ENCODE measurements at regions not wholly inside any gene's neighbourhood (a gene's known extent, or its start where the extent isn't known, plus 50 kb on each side); places are given as distances from the start of the nearest gene placed in this dataset.

GRCh38 chr2:129784486-129784885 is 195.0 kb upstream of the RAB6C start:
- no peak for DNase-seq (ENCODE audit: low spot score in 2 of 2)
- TF ChIP-seq POLR2A (IDR thresholded peaks at IDR 0.05): no peak
- no peak for TF ChIP-seq CTCF (IDR thresholded peaks at IDR 0.05)
- intact Hi-C loops (cut with DNase I; ENCODE audit: low total_unique reads): no loop called here
- H3K4me3 ChIP-seq (ENCODE audit: low read depth, poor library complexity, severe bottlenecking): no peak overlapping the region
- 91 to 92% methylated on average over 6 of the region's 6 CpGs for WGBS, 2 donors

- WGBS, 2 donors: 89 to 90% methylated on average over 12 of the region's 12 CpGs
- DNase-seq (ENCODE audit: low spot score in 2 of 2): no peak
- intact Hi-C loops (cut with DNase I; ENCODE audit: low total_unique reads): no loop called here
- no peak overlapping the region for H3K4me3 ChIP-seq (ENCODE audit: low read depth, poor library complexity, severe bottlenecking)
- TF ChIP-seq POLR2A (IDR thresholded peaks at IDR 0.05) (no peak), CTCF (IDR thresholded peaks at IDR 0.05) (no peak)
Observed at GRCh38 chr2:129791712-129792111, 187.8 kb upstream of the RAB6C start.

DNA sequence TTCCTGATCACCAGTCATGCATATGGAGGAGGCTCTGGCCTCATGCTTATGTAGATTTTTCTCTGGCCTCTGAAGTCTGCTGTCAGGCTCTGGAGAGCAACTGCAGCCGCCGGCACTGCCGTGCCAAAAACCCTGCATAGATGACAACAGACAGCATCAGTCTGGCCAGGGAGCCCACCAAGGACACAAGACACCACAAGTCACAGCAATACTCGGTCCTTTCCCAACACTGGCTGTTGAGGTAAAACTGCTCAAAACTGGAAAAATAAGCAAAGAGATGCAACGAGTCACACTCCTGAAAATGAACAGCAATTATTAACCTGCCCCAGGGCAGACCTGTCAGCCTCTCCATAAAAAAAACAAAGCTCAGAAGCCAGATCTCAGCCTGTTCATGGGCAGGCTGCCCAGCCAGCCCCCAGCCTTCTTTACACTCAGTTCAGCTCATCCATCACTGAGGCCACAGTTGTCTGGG is 186.0 kb upstream of the RAB6C start:
- TF ChIP-seq CTCF (IDR thresholded peaks at IDR 0.05) (no peak), POLR2A (IDR thresholded peaks at IDR 0.05) (no peak)
- no peak overlapping the region for H3K4me3 ChIP-seq (ENCODE audit: low read depth, poor library complexity, severe bottlenecking)
- DNase-seq (ENCODE audit: low spot score in 2 of 2): peak in 1 of 2 donors; percentile 75
- WGBS, 2 donors: 71 to 72% methylated on average over 5 of the region's 5 CpGs
- intact Hi-C loops (cut with DNase I; ENCODE audit: low total_unique reads): no loop called here

DNA sequence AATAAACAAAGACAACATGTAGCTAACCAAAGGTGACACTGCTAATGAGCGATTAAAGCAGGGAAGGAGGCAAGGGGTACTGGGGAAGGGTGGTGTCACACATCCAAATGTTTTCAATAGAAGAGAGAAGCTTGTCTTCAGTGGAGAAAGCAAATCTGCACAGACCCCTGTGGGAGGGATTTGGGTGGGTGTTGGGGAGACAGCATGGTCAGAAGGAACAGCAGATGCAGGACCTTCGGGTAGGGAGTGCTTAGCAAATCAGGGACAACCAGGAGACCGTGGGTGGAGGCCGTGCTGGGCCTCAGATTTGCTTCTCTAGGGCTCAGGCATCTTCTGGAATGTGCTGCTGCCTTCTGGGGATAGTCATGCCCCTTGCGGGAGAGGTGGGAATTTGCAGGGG is 185.3 kb upstream of the RAB6C start:
- WGBS, 2 donors: 71% methylated on average over 5 of the region's 5 CpGs

DNA sequence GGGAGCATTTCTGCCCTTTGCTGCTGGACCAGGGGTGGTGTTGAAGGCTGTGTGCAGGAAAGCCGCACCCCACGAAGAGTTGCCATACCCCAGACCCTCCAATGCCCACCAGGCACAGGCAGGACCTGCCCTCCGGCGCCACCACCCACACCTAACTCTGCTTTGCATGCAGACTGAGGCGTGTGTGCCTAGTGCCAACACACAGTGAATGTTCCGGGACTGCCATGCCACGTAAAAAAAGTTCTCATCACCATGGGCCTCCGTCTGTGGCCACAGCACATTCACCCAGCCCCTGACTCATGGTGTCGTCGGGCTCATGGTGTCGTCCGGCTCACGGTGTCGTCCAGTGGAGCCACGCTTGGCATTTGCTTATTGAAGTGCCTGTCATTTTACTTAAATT is 184.9 kb upstream of the RAB6C start:
- no peak overlapping the region for H3K4me3 ChIP-seq (ENCODE audit: low read depth, poor library complexity, severe bottlenecking)
- TF ChIP-seq CTCF (IDR thresholded peaks at IDR 0.05): no peak
- TF ChIP-seq POLR2A (IDR thresholded peaks at IDR 0.05): no peak
- DNase-seq (ENCODE audit: low spot score in 2 of 2): no peak
- intact Hi-C loops (cut with DNase I; ENCODE audit: low total_unique reads): no loop called here
- WGBS, 2 donors: 86 to 88% methylated on average over 15 of the region's 15 CpGs

More for the DNA sequence above, 185.3 kb upstream of the RAB6C start:
- H3K4me3 ChIP-seq (ENCODE audit: low read depth, poor library complexity, severe bottlenecking): no peak overlapping the region
- TF ChIP-seq POLR2A (IDR thresholded peaks at IDR 0.05) (no peak), CTCF (IDR thresholded peaks at IDR 0.05) (no peak)
- intact Hi-C loops (cut with DNase I; ENCODE audit: low total_unique reads): no loop called here
- DNase-seq (ENCODE audit: low spot score in 2 of 2): no peak

GRCh38 chr2:129796225-129796624 is 183.2 kb upstream of the RAB6C start:
- DNase-seq (ENCODE audit: low spot score in 2 of 2): no peak
- intact Hi-C loops (cut with DNase I; ENCODE audit: low total_unique reads): no loop called here
- WGBS, 2 donors: 73 to 76% methylated on average over 4 to 7 of the region's 7 CpGs
- TF ChIP-seq POLR2A (IDR thresholded peaks at IDR 0.05) (no peak), CTCF (IDR thresholded peaks at IDR 0.05) (no peak)
- no peak overlapping the region for H3K4me3 ChIP-seq (ENCODE audit: low read depth, poor library complexity, severe bottlenecking)

All from lower leg skin (tissue), 4 donors.